D721Med (cell line): ENCODE measurements at regions not wholly inside any gene's neighbourhood (a gene's known extent, or its start where the extent isn't known, plus 50 kb on each side); places are given as distances from the start of the nearest gene placed in this dataset.

Source experiments
- DNase-seq: peaks from one replicate; pipeline ENCODE4 v3.0.0; 2011; ENCODE audit warnings: low spot score; ENCODE audit not compliant: insufficient read length
- FAIRE-seq: peaks from 2 replicates; lab custom pipeline; 2011; peaks lifted over from hg19 to GRCh38; lab: Jason Lieb, UNC
- TF ChIP-seq, protein P1 (sequence below): IDR thresholded peaks from 2 replicates; pipeline ENCODE4 v1.5.1; 2012; ENCODE audit warnings: mild to moderate bottlenecking, control low read depth; ENCODE audit not compliant: insufficient read depth; ENCODE audit errors: missing control alignments

DNA sequence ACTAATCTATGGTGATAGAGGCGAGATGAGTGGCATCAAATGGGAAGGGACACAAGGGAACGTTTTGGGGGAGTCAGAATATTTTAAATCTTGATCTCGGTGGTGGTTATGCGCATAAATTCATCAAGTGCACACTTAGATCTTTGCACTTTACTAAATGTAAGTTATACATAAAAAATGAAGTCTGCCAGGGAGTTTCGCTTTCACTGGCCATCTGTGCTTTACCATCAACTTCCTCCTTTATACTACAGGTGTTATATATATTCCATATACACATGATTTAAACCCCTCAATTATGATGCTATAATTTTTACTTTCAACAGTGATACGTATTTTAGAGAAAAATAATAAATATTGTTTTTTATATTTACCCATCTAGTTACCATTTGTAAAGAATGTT is 97.6 kb upstream of the AKIRIN2 start:
- TF ChIP-seq, protein P1, sequence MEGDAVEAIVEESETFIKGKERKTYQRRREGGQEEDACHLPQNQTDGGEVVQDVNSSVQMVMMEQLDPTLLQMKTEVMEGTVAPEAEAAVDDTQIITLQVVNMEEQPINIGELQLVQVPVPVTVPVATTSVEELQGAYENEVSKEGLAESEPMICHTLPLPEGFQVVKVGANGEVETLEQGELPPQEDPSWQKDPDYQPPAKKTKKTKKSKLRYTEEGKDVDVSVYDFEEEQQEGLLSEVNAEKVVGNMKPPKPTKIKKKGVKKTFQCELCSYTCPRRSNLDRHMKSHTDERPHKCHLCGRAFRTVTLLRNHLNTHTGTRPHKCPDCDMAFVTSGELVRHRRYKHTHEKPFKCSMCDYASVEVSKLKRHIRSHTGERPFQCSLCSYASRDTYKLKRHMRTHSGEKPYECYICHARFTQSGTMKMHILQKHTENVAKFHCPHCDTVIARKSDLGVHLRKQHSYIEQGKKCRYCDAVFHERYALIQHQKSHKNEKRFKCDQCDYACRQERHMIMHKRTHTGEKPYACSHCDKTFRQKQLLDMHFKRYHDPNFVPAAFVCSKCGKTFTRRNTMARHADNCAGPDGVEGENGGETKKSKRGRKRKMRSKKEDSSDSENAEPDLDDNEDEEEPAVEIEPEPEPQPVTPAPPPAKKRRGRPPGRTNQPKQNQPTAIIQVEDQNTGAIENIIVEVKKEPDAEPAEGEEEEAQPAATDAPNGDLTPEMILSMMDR, result no peak
- no peak for DNase-seq
- no peak for FAIRE-seq

DNA sequence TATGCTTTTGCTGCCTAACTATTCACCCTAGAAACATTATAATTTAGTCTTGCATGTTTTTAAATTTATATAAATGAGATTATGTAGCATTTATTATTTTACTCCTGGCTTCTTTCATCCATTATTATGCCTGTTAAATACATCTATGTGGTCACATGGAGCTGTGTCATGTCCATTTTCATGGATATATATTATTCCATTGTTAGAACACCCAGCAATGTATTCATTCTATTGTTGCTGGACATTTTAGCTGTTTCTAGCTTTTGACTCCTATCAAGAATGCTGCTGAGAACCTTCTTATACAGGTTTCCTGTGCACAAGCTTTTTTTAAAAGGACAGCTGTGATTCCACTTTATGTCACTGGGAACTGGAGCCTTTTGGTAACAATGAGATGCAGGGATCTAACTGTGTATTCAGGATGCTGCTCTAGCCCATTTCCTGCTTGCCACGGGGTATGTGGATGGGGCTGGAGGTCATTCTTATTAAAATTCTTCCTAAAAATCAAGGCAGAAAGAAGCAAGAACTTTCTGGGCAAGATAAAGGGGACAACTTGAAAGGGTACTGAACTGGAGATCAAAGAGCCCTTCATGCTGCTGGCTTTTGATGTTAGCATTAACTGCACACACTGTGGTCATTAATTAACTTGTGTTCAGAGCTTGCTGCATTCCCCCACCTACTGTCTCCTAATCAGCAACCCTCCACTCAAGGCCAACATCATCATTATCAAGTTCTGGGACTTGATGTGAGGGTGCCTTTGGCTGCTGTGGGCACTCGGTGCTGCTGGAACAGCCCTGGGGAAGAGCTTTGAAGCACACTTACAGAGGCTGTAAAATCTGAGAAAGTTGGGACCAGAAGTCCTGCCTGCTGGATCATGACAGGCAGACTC is 96.6 kb upstream of the AKIRIN2 start:
- FAIRE-seq (no peak), DNase-seq (no peak)
- TF ChIP-seq, protein P1, result no peak

DNA sequence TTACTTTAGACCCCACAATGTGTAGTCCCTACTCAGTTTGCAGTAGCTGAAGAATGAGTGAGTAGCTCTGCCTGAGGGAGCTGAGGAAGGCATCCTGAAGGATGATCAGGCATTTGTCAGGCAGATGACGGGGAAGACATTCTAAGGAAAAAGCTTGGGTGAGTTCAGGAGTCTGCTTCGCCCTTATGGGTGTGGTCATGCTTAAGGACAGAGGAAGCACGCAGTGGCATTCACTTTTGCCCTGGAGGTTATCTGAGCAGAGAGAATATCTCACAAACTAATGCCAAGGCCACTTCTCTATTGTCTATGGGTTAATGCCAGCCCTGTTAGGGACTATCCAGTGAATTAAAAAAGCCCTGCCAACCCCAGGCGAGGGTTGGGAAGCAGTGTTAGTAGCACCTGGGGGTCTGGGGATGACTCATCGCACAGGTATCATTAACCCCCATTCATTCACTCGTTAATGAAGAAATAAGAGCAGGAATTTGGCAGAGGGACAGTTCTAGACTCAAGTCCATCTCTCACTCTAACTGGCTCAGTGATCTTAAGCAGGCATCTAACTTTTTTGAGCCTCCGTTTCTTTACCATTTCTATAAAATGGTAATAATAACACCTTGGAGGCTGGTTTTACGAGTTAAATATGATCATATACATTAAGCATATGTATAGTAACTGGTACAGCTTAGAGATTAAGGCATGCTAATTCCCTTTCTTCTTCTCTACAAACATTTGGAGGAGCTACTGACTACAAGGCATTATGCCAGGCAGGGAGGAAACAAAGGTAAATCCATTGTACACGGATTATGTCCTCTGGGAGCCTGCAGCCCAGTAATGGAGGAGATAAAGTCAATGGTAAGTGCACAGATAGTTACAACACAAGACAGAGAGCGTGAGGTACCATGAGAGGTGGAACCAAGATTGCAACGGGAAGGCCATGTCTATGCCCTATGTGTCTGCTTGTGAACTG is 93.2 kb upstream of the AKIRIN2 start:
- FAIRE-seq (no peak), DNase-seq (no peak)
- TF ChIP-seq, protein P1, result no peak

DNA sequence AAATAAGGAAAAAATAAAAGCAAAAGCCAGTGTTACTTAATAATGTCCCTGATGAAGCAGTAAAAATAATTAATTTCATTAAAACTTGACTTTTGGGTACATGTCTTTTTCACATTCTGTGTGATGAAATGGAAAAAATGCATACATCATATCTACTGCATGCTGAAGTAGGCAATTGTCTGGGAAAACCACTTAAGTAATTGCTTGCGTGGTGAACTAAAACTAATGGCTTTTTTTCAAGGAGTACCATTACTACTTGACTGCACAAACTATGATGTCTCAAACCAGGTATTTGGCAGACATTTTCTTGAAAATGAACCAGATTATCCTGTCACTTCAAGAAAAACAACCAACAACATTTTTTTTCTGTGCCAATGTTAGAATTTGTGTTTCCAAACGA is 91.3 kb upstream of the AKIRIN2 start:
- DNase-seq (no peak), FAIRE-seq (no peak)
- TF ChIP-seq, protein P1, result no peak

DNA sequence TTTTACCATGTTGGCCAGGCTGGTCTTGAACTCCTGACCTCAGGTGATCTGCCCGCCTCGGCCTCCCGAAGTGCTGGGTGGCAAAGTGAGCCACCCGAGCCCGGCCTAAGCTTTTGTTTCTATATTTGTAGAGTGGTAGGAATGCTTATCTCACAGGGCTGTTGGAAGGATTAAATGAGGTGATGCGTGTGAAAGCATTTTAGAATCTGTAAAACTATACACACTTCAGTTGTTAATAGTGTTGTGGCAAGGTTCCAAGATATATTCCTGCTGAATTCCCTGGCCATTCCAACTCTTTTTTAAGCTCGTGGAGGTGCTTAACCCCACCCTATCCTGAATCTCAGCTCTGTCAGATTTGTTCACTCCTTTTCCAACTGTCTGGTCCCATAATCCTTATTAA is 89.9 kb upstream of the AKIRIN2 start:
- DNase-seq (no peak), FAIRE-seq (no peak)

DNA sequence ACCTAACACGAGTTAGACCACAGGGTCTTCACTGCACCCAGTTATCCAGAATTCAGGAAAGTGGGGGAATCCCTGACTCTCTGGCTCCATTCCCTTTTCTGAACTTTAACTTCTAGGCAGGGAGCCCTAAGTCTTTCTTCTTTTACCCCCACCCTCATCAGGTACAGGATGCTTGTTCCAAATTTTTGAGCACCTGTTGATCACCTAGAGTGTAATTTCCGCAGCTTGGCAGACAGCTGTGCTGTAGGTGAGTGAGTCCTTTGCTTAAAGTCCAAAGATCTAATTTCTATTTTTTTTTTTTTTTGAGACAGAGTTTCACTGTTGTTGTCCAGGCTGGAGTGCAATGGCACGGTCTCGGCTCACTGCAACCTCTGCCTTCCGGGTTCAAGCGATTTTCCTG is 89.5 kb upstream of the AKIRIN2 start:
- TF ChIP-seq, protein P1, result no peak
- FAIRE-seq (no peak), DNase-seq (no peak)

More for the DNA sequence above, 89.9 kb upstream of the AKIRIN2 start:
- TF ChIP-seq, protein P1, result no peak
